ENCODE measurements at regions not wholly inside any gene's neighbourhood (a gene's known extent, or its start where the extent isn't known, plus 50 kb on each side); places are given as distances from the start of the nearest gene placed in this dataset.

DNA sequence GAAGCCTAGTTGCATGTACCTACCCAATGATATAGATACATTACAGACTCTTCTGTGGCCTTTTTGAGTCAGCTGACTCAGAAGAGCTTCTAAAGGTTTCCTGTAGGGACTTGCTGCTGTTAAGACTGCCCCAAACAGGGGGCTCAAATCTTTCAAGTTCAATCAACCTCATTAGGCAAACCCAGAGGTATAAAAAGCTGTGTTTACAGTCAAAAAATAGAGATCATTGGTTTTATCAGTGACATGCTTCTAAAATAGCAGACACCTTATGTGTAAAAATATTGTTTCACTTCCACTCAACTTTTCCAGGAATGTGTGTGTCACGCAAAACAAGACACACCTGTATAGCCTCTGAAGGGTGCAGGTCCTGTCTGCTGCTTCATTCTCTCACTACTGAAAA, 624.3 kb upstream of the FANCL start:
- TF ChIP-seq, protein P1, sequence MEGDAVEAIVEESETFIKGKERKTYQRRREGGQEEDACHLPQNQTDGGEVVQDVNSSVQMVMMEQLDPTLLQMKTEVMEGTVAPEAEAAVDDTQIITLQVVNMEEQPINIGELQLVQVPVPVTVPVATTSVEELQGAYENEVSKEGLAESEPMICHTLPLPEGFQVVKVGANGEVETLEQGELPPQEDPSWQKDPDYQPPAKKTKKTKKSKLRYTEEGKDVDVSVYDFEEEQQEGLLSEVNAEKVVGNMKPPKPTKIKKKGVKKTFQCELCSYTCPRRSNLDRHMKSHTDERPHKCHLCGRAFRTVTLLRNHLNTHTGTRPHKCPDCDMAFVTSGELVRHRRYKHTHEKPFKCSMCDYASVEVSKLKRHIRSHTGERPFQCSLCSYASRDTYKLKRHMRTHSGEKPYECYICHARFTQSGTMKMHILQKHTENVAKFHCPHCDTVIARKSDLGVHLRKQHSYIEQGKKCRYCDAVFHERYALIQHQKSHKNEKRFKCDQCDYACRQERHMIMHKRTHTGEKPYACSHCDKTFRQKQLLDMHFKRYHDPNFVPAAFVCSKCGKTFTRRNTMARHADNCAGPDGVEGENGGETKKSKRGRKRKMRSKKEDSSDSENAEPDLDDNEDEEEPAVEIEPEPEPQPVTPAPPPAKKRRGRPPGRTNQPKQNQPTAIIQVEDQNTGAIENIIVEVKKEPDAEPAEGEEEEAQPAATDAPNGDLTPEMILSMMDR (IDR thresholded peaks at IDR 0.05) = no peak
- no peak for TF ChIP-seq POLR2AphosphoS5 (IDR thresholded peaks at IDR 0.05)
- no peak for TF ChIP-seq POLR2A (IDR thresholded peaks at IDR 0.05)

Measured in transverse colon (tissue), 4 donors.